ENCODE measurements at regions not wholly inside any gene's neighbourhood (a gene's known extent, or its start where the extent isn't known, plus 50 kb on each side); places are given as distances from the start of the nearest gene placed in this dataset.

DNA sequence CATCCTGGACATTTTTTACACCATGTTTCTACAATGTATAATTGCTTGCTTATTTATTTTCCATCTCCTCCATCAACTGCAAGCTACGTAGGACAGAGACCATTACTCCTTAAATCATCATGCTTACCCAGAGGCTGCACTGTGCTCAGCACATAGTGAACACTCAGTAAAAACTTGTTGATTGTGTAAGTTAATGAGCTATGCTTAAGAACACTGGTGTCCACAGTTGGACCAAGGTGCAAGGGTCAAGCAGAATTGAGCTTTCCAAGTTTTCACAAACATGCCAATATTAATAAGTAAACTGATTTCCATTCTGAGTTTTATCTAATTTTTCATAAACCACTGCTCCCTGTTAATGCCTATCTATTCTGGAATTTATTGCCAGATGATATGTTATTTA lies 464.2 kb upstream of the TCF4 start:
- no peak overlapping the region for H3K4me3 ChIP-seq (ENCODE audit: low read depth, low read length)
- no peak for TF ChIP-seq CTCF (IDR thresholded peaks at IDR 0.05; ENCODE audit: insufficient read depth, low read depth, low read length)
- DNase-seq (ENCODE audit: low read depth): no peak

- TF ChIP-seq CTCF (IDR thresholded peaks at IDR 0.05; ENCODE audit: insufficient read depth, low read depth, low read length): no peak
- DNase-seq (ENCODE audit: low read depth): no peak
- H3K4me3 ChIP-seq (ENCODE audit: low read depth, low read length): no peak overlapping the region
Measured at GRCh38 chr18:56044239-56044638, 456.2 kb upstream of the TCF4 start.

DNA sequence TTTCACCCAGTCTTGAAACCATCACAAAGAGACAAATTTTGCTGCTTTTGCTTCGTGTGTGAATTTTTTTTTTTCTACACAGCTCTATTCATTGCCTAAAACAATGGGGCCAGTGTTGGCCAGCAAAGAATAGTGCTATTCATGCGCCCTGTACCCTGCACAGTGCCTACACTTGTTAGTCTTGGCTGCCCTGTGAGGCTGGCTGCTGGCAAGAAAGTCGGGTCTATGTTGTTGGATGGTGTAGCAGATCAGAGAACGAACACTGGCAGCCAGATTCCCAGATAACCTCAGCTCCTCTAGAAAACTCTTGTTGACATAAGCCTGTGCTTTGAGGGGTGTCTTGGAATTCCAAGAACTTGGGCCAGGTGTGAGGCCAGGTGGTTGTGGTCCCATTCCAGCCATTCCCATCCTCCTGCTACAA lies 455.7 kb upstream of the TCF4 start:
- no peak for TF ChIP-seq CTCF (IDR thresholded peaks at IDR 0.05; ENCODE audit: insufficient read depth, low read depth, low read length)
- DNase-seq (ENCODE audit: low read depth): no peak
- no peak overlapping the region for H3K4me3 ChIP-seq (ENCODE audit: low read depth, low read length)

- no peak overlapping the region for H3K4me3 ChIP-seq (ENCODE audit: low read depth, low read length)
- no peak for DNase-seq (ENCODE audit: low read depth)
- no peak for TF ChIP-seq CTCF (IDR thresholded peaks at IDR 0.05; ENCODE audit: insufficient read depth, low read depth, low read length)
Measured at GRCh38 chr18:56042915-56043536, 455.0 kb upstream of the TCF4 start.

DNA sequence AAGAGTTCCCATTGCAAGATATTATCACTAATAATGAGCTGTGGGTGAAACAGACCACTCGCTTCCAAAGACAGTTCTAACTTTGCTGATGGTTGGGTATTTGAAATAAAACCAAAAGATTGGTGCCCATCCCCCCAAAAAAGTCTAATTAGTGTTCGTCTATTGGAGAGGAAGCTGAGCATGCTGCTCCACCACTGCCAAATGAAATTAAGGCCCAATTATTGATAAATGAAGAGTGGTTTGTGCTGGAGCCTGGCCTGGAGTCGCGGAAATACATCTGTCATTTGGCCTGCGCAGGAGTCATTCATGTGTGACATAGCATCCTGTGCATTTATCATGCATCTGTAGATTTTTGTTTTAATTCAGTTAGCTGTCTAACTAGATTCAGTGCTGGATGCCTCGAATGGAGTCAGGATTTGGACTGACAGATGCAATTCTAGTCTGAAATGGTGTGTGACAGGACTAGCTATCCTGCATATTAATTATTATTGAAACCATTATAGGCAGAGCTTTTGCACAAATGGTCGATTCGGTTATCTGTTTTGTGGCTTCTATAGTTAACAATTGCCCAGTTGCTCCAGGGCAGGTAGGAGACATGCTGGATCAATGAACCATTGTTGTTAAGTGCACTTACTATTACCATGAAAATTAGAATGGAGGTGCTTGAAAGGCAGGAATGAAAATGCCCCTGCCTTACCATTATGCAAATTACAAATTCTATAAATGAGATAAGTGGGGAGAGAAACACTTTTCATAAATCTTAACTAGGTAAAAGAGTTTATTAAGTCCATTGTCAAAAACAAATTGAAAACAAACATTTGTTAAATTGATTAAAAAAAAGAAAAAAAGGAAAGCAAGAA lies 450.4 kb upstream of the TCF4 start:
- no peak overlapping the region for H3K4me3 ChIP-seq (ENCODE audit: low read depth, low read length)
- DNase-seq (ENCODE audit: low read depth): no peak
- TF ChIP-seq CTCF (IDR thresholded peaks at IDR 0.05; ENCODE audit: insufficient read depth, low read depth, low read length): no peak

DNA sequence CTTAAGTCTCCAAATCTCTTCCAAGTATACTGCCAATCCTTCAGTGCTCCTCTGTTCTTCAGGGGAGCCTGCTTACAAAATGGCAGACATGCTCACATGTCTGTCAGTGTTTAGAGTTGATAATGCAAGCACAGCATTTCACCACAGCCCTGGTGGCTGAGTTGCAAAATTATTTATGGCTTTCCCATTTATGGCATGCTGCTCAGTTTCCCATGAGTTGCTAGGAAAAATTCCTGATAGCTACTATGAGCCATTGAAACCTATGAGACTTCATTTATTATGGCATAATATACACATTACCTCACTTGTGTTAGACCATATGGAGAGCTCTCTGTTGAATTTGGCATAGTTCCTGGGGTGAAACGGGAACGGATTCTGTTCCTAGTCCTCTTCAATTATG lies 448.7 kb upstream of the TCF4 start:
- no peak overlapping the region for H3K4me3 ChIP-seq (ENCODE audit: low read depth, low read length)
- TF ChIP-seq CTCF (IDR thresholded peaks at IDR 0.05; ENCODE audit: insufficient read depth, low read depth, low read length): no peak
- peak; percentile 24 for DNase-seq (ENCODE audit: low read depth)
